CD4-positive, alpha-beta T cell treated with Interleukin-12 subunit alpha and Interleukin-12 subunit beta, for 1 hour (primary cell): ENCODE measurements at regions not wholly inside any gene's neighbourhood (a gene's known extent, or its start where the extent isn't known, plus 50 kb on each side); places are given as distances from the start of the nearest gene placed in this dataset.

Experiments
- DNase-seq: peaks from one replicate; pipeline ENCODE4 v3.0.0-alpha.2; 2020

GRCh38 chr16:65875381-65876055 lies 491.0 kb upstream of the CDH5 start:
- no peak for DNase-seq

- DNase-seq, result no peak
These were observed 497.2 kb upstream of the CDH5 start for GRCh38 chr16:65869261-65869660.

DNA sequence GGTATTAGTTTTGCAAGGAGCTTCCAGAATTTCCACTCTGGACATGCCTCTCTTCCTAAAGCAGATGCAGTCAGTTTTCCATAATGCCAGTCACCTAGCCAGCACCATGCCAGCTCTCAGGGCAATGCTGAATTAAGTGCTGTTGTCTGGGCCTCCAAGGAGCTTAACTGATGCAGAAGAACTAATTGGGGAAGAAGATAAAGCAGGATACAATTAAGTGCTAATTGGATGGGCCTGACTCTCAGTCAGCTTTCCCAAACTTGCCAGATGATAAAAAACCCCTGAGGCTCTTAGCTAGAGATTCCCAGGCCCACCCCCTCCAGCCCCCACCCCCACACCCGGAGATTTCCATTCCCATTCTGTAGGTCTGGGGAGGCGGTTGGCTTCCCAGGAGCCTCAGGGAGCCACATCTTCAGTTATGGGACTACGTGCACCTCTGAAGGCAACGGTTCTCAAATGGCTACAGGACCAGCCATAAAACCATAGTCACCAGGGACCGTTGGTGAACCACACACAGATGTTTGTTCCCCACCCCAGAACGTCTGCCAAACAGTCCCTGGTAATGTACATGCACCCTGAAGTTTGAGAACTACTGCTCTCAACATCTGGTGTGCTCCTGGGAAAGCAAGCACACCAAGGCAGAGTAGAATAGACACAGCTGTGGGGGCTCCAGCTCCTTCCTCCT lies 499.1 kb upstream of the CDH5 start:
- no peak for DNase-seq

DNA sequence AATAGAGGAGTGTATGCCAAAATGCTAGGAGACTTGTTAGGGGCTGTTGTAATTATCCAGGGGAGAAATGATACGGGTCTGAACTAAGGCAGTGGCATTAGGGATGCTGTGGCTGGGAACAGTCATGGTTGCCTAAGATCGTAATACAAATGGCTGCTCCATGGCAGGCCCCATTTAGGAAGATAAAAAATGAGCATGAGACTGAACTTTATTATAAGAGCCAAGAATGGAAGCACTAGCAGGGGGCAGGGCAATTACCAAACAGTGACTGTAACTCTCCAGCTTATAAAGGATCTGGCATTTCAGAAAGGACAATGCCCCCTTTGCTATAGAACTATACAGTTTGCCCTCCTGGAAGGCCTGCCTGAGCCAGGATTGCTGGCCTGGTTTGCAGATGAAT lies 503.3 kb upstream of the CDH5 start:
- DNase-seq, result no peak

- no peak for DNase-seq
These were observed 505.3 kb upstream of the CDH5 start for GRCh38 chr16:65861131-65861731.

DNA sequence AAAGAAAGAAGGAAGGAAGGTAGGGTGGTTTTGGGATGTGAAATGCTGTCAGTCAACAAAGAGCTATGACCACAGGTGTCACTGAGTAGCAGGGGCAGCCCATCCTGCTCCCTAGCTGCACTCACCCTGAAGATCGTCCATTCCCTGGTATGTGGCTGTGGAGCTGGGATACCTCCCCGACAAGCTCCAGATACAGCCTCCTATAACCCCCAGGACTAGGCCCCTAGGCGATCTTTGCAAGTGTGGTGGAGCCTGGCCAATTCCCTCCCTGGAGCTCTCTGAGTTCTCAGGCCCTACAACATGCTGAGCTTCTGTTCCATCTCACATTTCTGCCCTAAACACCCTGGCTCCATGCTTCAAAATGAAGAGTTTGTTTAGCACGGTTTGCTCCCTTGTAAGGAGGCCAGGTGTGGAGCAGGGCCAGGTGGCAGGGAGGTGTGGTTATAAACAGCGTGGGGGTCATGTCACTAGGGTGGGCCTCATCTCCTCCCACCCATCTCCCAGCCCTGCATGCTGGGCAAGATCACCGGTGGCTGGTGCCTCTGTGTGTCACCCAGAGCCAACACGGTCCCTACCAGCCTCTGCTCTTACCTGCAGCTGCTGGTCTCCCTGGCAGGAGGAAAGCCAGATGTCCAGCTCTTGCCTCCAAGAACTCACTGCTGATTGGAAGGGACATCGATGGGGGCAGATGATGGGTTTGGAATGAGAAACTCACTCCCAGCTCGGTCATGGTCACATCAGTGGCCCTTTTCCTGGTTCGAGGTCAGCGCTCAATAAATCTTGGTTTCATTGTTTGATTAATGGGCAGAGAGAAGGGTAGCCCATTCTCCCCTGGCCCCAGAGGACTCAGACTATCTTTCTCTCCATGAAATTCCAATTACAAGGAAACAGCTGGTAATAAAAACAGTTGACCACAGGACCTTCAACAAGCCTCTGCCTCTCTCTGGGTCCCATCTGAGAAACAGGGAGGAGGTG lies 511.0 kb upstream of the CDH5 start:
- no peak for DNase-seq

- no peak for DNase-seq
These were observed 520.3 kb upstream of the CDH5 start for GRCh38 chr16:65846210-65846602.

GRCh38 chr16:65845466-65846209 lies 520.9 kb upstream of the CDH5 start:
- no peak for DNase-seq

- DNase-seq, result no peak
These were observed 522.5 kb upstream of the CDH5 start for GRCh38 chr16:65843941-65844340.

GRCh38 chr16:65842067-65842466 lies 524.4 kb upstream of the CDH5 start:
- no peak for DNase-seq

- DNase-seq, result no peak
These were observed 528.5 kb upstream of the CDH5 start for GRCh38 chr16:65838001-65838400.

GRCh38 chr16:65837464-65837863 lies 529.0 kb upstream of the CDH5 start:
- DNase-seq, result no peak

DNA sequence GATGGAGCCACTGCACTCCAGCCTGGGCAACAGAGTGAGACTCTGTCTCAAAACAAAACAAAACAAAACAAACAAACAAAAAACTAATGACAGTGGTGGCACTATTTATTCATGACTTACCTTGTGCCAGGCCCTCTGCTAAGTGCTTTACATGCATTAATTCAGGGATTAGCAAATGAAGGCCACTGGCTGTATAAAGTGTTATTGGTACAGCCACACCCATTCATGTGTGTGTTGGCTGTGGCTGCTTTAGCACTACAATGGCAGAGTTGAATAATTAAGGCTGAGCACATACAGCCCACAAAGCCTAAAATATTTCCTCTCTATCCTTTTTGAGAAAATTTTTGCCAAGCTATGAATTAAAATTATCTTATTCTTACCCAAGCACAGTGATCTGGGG lies 531.8 kb upstream of the CDH5 start:
- DNase-seq, result no peak

GRCh38 chr16:65833171-65833871 lies 533.2 kb upstream of the CDH5 start:
- DNase-seq, result no peak

GRCh38 chr16:65832679-65833078 lies 533.8 kb upstream of the CDH5 start:
- DNase-seq, result no peak

GRCh38 chr16:65831903-65832666 lies 534.4 kb upstream of the CDH5 start:
- DNase-seq, result no peak

GRCh38 chr16:65829076-65829475 lies 537.4 kb upstream of the CDH5 start:
- DNase-seq, result no peak

GRCh38 chr16:65828296-65828695 lies 538.2 kb upstream of the CDH5 start:
- DNase-seq, result no peak

DNA sequence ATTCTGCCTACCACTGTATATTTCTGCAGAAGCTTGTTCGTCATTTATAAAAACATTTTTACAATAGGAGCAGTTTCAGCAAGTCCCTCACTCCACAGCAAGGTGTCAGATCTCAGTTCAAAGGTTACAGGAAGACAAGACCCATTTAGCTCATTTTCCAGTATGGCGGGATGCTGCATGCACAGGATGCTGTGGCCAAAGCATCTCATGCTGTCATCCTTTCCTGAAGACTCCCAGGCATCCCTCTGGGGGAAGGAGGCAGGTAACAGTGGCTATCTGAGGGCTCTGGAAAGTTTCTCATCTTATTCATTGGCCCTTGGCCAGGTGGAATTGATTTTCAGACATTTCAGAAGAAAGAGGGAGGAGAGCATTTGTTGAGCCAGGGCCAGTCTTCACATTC lies 539.3 kb upstream of the CDH5 start:
- no peak for DNase-seq

DNA sequence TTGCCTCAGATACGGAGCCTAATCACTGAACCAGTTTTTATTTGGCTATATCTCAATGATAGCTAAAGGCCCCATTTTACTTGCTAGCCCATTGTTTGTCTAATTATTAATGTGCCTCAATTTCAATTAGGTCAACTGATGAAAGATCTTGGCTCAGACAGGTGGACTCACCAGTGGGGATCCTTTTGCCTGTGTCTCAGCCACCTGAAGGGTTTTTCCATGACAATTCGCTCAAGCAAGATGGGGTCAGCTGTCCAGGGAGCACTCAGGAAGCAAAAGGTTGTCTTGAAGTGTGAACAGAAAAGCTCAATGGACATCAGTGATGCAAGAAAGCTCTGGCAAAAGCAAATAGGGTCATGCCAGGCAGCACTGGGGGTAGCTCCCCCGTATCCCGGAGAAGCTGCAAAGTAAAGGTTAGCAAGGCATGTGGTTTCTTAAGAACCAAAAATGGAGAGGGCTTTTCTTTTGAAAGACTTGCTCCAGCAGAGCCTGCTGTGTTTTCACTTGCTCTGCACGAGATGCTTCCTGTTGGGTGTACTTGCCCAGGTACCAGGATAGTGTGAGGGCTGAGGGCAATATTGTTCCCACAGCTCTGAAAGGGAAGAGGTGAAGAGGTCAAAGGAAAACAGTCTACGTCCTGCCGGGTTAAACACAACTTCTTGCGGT lies 541.2 kb upstream of the CDH5 start:
- no peak for DNase-seq
